Transverse colon (tissue), 4 donors: ENCODE measurements at regions not wholly inside any gene's neighbourhood (a gene's known extent, or its start where the extent isn't known, plus 50 kb on each side); places are given as distances from the start of the nearest gene placed in this dataset.

Source experiments
- DNase-seq: peaks from one replicate; pipeline ENCODE4 v3.0.0-alpha.2; 2019
- H3K27ac ChIP-seq, 4 donors: fragments of 200-600 bp; sonication (generic); 2 replicates each; pipeline ENCODE4 v1.5.1; 2016 to 2018; ENCODE audit warnings: inconsistent platforms in 4 of 4
- H3K27me3 ChIP-seq: fragments of 200-600 bp; sonication (generic); 2 replicates; pipeline ENCODE4 v1.5.1; 2017; ENCODE audit warnings: inconsistent platforms
- H3K36me3 ChIP-seq, 4 donors: fragments of 200-600 bp; sonication (generic); 2 replicates each; pipeline ENCODE4 v1.5.1; 2017 to 2019; ENCODE audit warnings: inconsistent platforms in 4 of 4
- H3K4me1 ChIP-seq, 4 donors: fragments of 200-600 bp; sonication (generic); 2 replicates each; pipeline ENCODE4 v1.5.1; 2017 to 2020; ENCODE audit warnings: inconsistent platforms in 4 of 4
- H3K4me3 ChIP-seq, 4 donors: fragments of 200-600 bp; sonication (generic); 1 replicate in 1 of 4; 2 replicates in 3 of 4; pipeline versions ENCODE4 v1.5.1 to v1.6.1; 2017 to 2019; ENCODE audit warnings: inconsistent platforms in 4 of 4
- H3K9me3 ChIP-seq, 2 donors: fragments of 200-600 bp; sonication (generic); 2 replicates each; pipeline ENCODE4 v1.5.1; 2017 to 2019; ENCODE audit warnings: inconsistent platforms in 2 of 2
- CTCF ChIP-seq, 5 experiments: fragments of 200-600 bp in 3 of 5; fragments of 450-650 bp in 2 of 5; sonication (generic) in 3 of 5; IDR thresholded peaks; 1 replicate in 2 of 5; 2 replicates in 3 of 5; pipeline ENCODE4 v1.5.1; 2016 to 2017; ENCODE audit warnings: antibody characterized with exemption in 5 of 5, inconsistent platforms in 3 of 5, mild to moderate bottlenecking in 2 of 5, moderate library complexity in 1 of 5
- EP300 ChIP-seq: sonication (generic); formaldehyde crosslinking; IDR thresholded peaks from one replicate; pipeline ENCODE4 v1.6.1; 2017; ENCODE audit warnings: antibody characterized with exemption, low read depth
- POLR2A ChIP-seq: fragments of 450-650 bp; IDR thresholded peaks from one replicate; pipeline ENCODE4 v1.6.1; 2016; ENCODE audit warnings: antibody characterized with exemption, mild to moderate bottlenecking, moderate library complexity
- POLR2AphosphoS5 ChIP-seq, 3 donors: sonication (generic); formaldehyde crosslinking; IDR thresholded peaks; one replicate each; pipeline ENCODE4 v1.6.1; 2016; ENCODE audit warnings: antibody characterized with exemption in 3 of 3
- WGBS, 2 donors: methylation state at CpG; one replicate each; pipeline ENCODE4 v1.1.5; 2018; ENCODE audit warnings: low coverage in 1 of 2; 5-methylcytosine and 5-hydroxymethylcytosine counted together
- in situ Hi-C, 4 donors: fragments of 200-750 bp; cut with MboI; loops; one replicate each; pipeline versions ENCODE4 v1.15.0 to v1.15.1; 2017; ENCODE audit warnings: low sequenced_read_pairs in 3 of 4, low pct_ligation_motif_present in 1 of 4, low pct_unique_long_range_greater_than_20kb in 1 of 4
- intact Hi-C: fragments of 100-400 bp; cut with DNase I; formaldehyde crosslinking; loops from one replicate; pipeline ENCODE4 v1.15.1; 2023; ENCODE audit warnings: low total_unique reads

GRCh38 chr11:26234451-26234850, 97.5 kb upstream of the ANO3 start:
- H3K4me3 ChIP-seq: no peak overlapping the region
- H3K9me3 ChIP-seq: no peaks in the 10 kb centered on the region
- H3K27me3 ChIP-seq: no peaks in the 10 kb centered on the region
- H3K4me1 ChIP-seq: no peaks in the 10 kb centered on the region
- TF ChIP-seq CTCF (IDR thresholded peaks at IDR 0.05) (no peak), POLR2A (no peak), EP300 (no peak), POLR2AphosphoS5 (IDR thresholded peaks at IDR 0.05) (no peak)
- no peaks in the 10 kb centered on the region for H3K36me3 ChIP-seq
- WGBS, 2 donors: 74 to 92% methylated on average over 1 of the region's 1 CpG
- DNase-seq: no peak
- in situ Hi-C loops: loop anchor here in 1 of 4 donors (25.0 kb wide), 1 partner anchor 97 kb away; no protein-coding TSS in a partner anchor
- no peak overlapping the region for H3K27ac ChIP-seq
- intact Hi-C loops: no loop called here

GRCh38 chr11:26243426-26243825, 88.5 kb upstream of the ANO3 start:
- Histone ChIP-seq H3K4me1 (no peaks in the 10 kb centered on the region), H3K4me3 (no peak overlapping the region), H3K36me3 (no peaks in the 10 kb centered on the region), H3K9me3 (no peaks in the 10 kb centered on the region), H3K27me3 (no peaks in the 10 kb centered on the region), H3K27ac (peak overlapping the region in 2 of 4 donors; percentile 14 to 37)
- intact Hi-C loops (no loop called here), in situ Hi-C loops (loop anchor here in 1 of 4 donors (25.0 kb wide), 1 partner anchor 106 kb away; no protein-coding TSS in a partner anchor)
- DNase-seq: no peak
- TF ChIP-seq POLR2A (no peak), CTCF (IDR thresholded peaks at IDR 0.05) (no peak), EP300 (no peak), POLR2AphosphoS5 (IDR thresholded peaks at IDR 0.05) (no peak)

GRCh38 chr11:26244207-26244606, 87.7 kb upstream of the ANO3 start:
- H3K4me1 ChIP-seq: no peaks in the 10 kb centered on the region
- in situ Hi-C loops: loop anchor here in 1 of 4 donors (25.0 kb wide), 1 partner anchor 107 kb away; no protein-coding TSS in a partner anchor
- no peaks in the 10 kb centered on the region for H3K36me3 ChIP-seq
- no peak for TF ChIP-seq POLR2A
- TF ChIP-seq POLR2AphosphoS5 (IDR thresholded peaks at IDR 0.05): no peak
- no peak for TF ChIP-seq EP300
- TF ChIP-seq CTCF (IDR thresholded peaks at IDR 0.05): no peak
- intact Hi-C loops: no loop called here
- no peaks in the 10 kb centered on the region for H3K27me3 ChIP-seq
- H3K4me3 ChIP-seq: no peak overlapping the region
- 52 to 59% methylated on average over 2 of the region's 2 CpGs for WGBS, 2 donors
- H3K9me3 ChIP-seq: no peaks in the 10 kb centered on the region
- peak overlapping the region in 2 of 4 donors; percentile 14 to 37 for H3K27ac ChIP-seq
- DNase-seq: no peak

GRCh38 chr11:26245046-26245445, 86.9 kb upstream of the ANO3 start:
- 84 to 92% methylated on average over 1 of the region's 1 CpG for WGBS, 2 donors
- intact Hi-C loops: no loop called here
- H3K27ac ChIP-seq: no peak overlapping the region
- TF ChIP-seq CTCF (IDR thresholded peaks at IDR 0.05) (no peak), POLR2AphosphoS5 (IDR thresholded peaks at IDR 0.05) (no peak), POLR2A (no peak), EP300 (no peak)
- no peaks in the 10 kb centered on the region for H3K27me3 ChIP-seq
- H3K4me3 ChIP-seq: no peak overlapping the region
- no peaks in the 10 kb centered on the region for H3K4me1 ChIP-seq
- in situ Hi-C loops: loop anchor here in 1 of 4 donors (25.0 kb wide), 1 partner anchor 108 kb away; no protein-coding TSS in a partner anchor
- no peak for DNase-seq
- no peaks in the 10 kb centered on the region for H3K36me3 ChIP-seq
- H3K9me3 ChIP-seq: no peaks in the 10 kb centered on the region
